H1 (cell line): ENCODE measurements at regions not wholly inside any gene's neighbourhood (a gene's known extent, or its start where the extent isn't known, plus 50 kb on each side); places are given as distances from the start of the nearest gene placed in this dataset.

Source experiments
- CTCF ChIA-PET: fragments of 300-600 bp; sonication (Branson Sonifier 250); formaldehyde crosslinking; loops from one replicate; lab custom pipeline; 2021; ENCODE audit not compliant: partially characterized antibody; lab: Charles Lee
- POLR2A ChIA-PET: fragments of 300-600 bp; sonication (Branson Sonifier 250); formaldehyde crosslinking; loops from one replicate; lab custom pipeline; 2021; ENCODE audit warnings: inconsistent platforms; ENCODE audit not compliant: partially characterized antibody; lab: Charles Lee
- DNase-seq, 2 experiments: peaks; one replicate each; pipeline versions ENCODE4 v3.0.0 to v3.0.0-alpha.2; 2010 to 2022; ENCODE audit warnings: low spot score in 2 of 2, low read depth in 1 of 2, mixed read lengths in 1 of 2
- FAIRE-seq: peaks from 2 replicates; lab custom pipeline; 2011; peaks lifted over from hg19 to GRCh38; lab: Jason Lieb, UNC
- H2AFZ ChIP-seq: 2 replicates; pipeline ENCODE4 v1.8.1; 2012; ENCODE audit warnings: low read length, inconsistent platforms
- H2AK5ac ChIP-seq: 2 replicates; pipeline ENCODE4 v1.6.1; 2013; ENCODE audit warnings: low read depth, low read length
- H2BK120ac ChIP-seq: replicated peaks from 2 replicates; pipeline ENCODE3; 2013; ENCODE audit warnings: low read depth, low read length, inconsistent platforms
- H2BK12ac ChIP-seq: 2 replicates; pipeline ENCODE4 v1.6.1; 2013; ENCODE audit warnings: low read depth, low read length
- H2BK15ac ChIP-seq: 2 replicates; pipeline ENCODE4 v1.6.1; 2013; ENCODE audit warnings: low read length
- H2BK20ac ChIP-seq: 2 replicates; pipeline ENCODE4 v1.6.1; 2013; ENCODE audit warnings: low read length
- H2BK5ac ChIP-seq: 2 replicates; pipeline ENCODE4 v1.6.1; 2013; ENCODE audit warnings: low read depth, low read length
- H3K14ac ChIP-seq: 2 replicates; pipeline ENCODE4 v1.6.1; 2013; ENCODE audit warnings: inconsistent platforms; ENCODE audit not compliant: insufficient read length
- H3K18ac ChIP-seq: 2 replicates; pipeline ENCODE4 v1.6.1; 2013; ENCODE audit warnings: low read length; ENCODE audit errors: extremely low read depth
- H3K23ac ChIP-seq: 2 replicates; pipeline ENCODE4 v1.6.1; 2013; ENCODE audit warnings: inconsistent platforms; ENCODE audit not compliant: insufficient read length
- H3K23me2 ChIP-seq: 2 replicates; pipeline ENCODE4 v1.6.1; 2013; ENCODE audit warnings: low read depth, low read length
- H3K27ac ChIP-seq: 2 replicates; pipeline ENCODE4 v1.6.1; 2011; ENCODE audit warnings: low read depth, low read length, inconsistent platforms
- H3K27me3 ChIP-seq, 4 experiments: replicated peaks in 1 of 4; 1 replicate in 1 of 4; 2 replicates in 3 of 4; pipeline versions ENCODE4 v1.6.1 to v1.8.1; 2011 to 2013; ENCODE audit warnings: low read length in 3 of 4, mild to moderate bottlenecking in 3 of 4, inconsistent platforms in 2 of 4, mixed read lengths in 2 of 4, moderate library complexity in 1 of 4; ENCODE audit not compliant: control insufficient read depth in 3 of 4, insufficient read depth in 3 of 4; ENCODE audit errors: extremely low read depth in 1 of 4
- H3K36me3 ChIP-seq, 4 experiments: 2 replicates each; pipeline versions ENCODE4 v1.6.1 to v1.8.1; 2011 to 2013; ENCODE audit warnings: mild to moderate bottlenecking in 4 of 4, low read length in 3 of 4, moderate library complexity in 2 of 4, control low read depth in 1 of 4, inconsistent platforms in 1 of 4; ENCODE audit not compliant: insufficient read depth in 4 of 4, control insufficient read depth in 2 of 4
- H3K4ac ChIP-seq: replicated peaks from 2 replicates; pipeline ENCODE3; 2013; ENCODE audit warnings: low read length, low read depth, mixed read lengths, inconsistent platforms; ENCODE audit not compliant: insufficient read length
- H3K4me1 ChIP-seq, 4 experiments: replicated peaks in 1 of 4; 1 replicate in 1 of 4; 2 replicates in 3 of 4; pipeline versions ENCODE4 v1.6.1 to v1.8.1; 2011 to 2013; ENCODE audit warnings: low read length in 3 of 4, inconsistent platforms in 2 of 4, mixed read lengths in 1 of 4; ENCODE audit not compliant: insufficient read depth in 4 of 4, control insufficient read depth in 3 of 4
- H3K4me2 ChIP-seq, 2 experiments: 2 replicates each; pipeline versions ENCODE4 v1.6.1 to v1.8.1; 2011 to 2013; ENCODE audit warnings: low read depth in 2 of 2, low read length in 2 of 2, control low read depth in 1 of 2, inconsistent platforms in 1 of 2, mild to moderate bottlenecking in 1 of 2; ENCODE audit not compliant: insufficient read depth in 1 of 2
- H3K4me3 ChIP-seq, 4 experiments: fragments of 200-600, 300-600 bp in 1 of 4; sonication (generic), shearing (Covaris generic), sonication (Bioruptor Twin) in 1 of 4; 2 replicates each; pipeline versions ENCODE4 v1.5.1 to v1.8.1; 2011 to 2016; ENCODE audit warnings: low read length in 4 of 4, low read depth in 3 of 4, control low read depth in 2 of 4, inconsistent platforms in 2 of 4, mild to moderate bottlenecking in 2 of 4, mixed read lengths in 1 of 4, moderate library complexity in 1 of 4; ENCODE audit not compliant: insufficient read depth in 2 of 4; ENCODE audit errors: extremely low read depth in 1 of 4
- H3K56ac ChIP-seq: replicated peaks from 2 replicates; pipeline ENCODE3; 2013; ENCODE audit warnings: low read depth, mild to moderate bottlenecking, mixed read lengths, low read length, inconsistent platforms; ENCODE audit not compliant: insufficient read length
- H3K79me1 ChIP-seq: 2 replicates; pipeline ENCODE4 v1.6.1; 2013; ENCODE audit warnings: low read depth, low read length, control low read depth
- H3K79me2 ChIP-seq, 2 experiments: 2 replicates each; pipeline versions ENCODE4 v1.6.1 to v1.8.1; 2012 to 2013; ENCODE audit warnings: low read length in 2 of 2, mild to moderate bottlenecking in 2 of 2, inconsistent platforms in 1 of 2; ENCODE audit not compliant: insufficient read depth in 2 of 2, control insufficient read depth in 1 of 2
- H3K9ac ChIP-seq, 4 experiments: replicated peaks in 1 of 4; 1 replicate in 1 of 4; 2 replicates in 3 of 4; pipeline versions ENCODE4 v1.6.1 to v1.8.1; 2011 to 2013; ENCODE audit warnings: low read depth in 3 of 4, low read length in 3 of 4, control low read depth in 2 of 4, mild to moderate bottlenecking in 2 of 4, moderate library complexity in 2 of 4, inconsistent platforms in 1 of 4; ENCODE audit errors: extremely low read depth in 1 of 4
- H3K9me3 ChIP-seq, 2 experiments: 2 replicates each; pipeline versions ENCODE4 v1.6.1 to v1.8.1; 2012 to 2013; ENCODE audit warnings: mild to moderate bottlenecking in 2 of 2, moderate library complexity in 2 of 2, control low read depth in 1 of 2, inconsistent platforms in 1 of 2, low read depth in 1 of 2, low read length in 1 of 2, mixed read lengths in 1 of 2; ENCODE audit not compliant: insufficient read depth in 2 of 2
- H4K20me1 ChIP-seq, 2 experiments: replicated peaks in 1 of 2; 2 replicates each; pipeline versions ENCODE3 to v1.8.1; 2011 to 2013; ENCODE audit warnings: inconsistent platforms in 2 of 2, low read length in 2 of 2, mild to moderate bottlenecking in 1 of 2; ENCODE audit not compliant: insufficient read depth in 2 of 2, control insufficient read depth in 1 of 2
- H4K5ac ChIP-seq: 2 replicates; pipeline ENCODE4 v1.6.1; 2013; ENCODE audit warnings: low read length, low read depth, mixed read lengths, inconsistent platforms; ENCODE audit not compliant: insufficient read length
- H4K8ac ChIP-seq: 2 replicates; pipeline ENCODE4 v1.8.0; 2013; ENCODE audit warnings: mild to moderate bottlenecking, moderate library complexity, low read length, inconsistent platforms; ENCODE audit not compliant: insufficient read depth; ENCODE audit errors: extremely low read depth
- H4K91ac ChIP-seq: replicated peaks from 2 replicates; pipeline ENCODE3; 2013; ENCODE audit warnings: low read length, mixed read lengths, inconsistent platforms; ENCODE audit not compliant: insufficient read length
- ASH2L ChIP-seq: fragments of 200-600, 300-600 bp; sonication (generic); IDR thresholded peaks from one replicate; pipeline ENCODE4 v1.7.1; 2017; ENCODE audit warnings: low read length
- ATF3 ChIP-seq: IDR thresholded peaks from 2 replicates; pipeline ENCODE4 v1.6.1; 2011; ENCODE audit warnings: low read depth, mild to moderate bottlenecking, low read length; ENCODE audit not compliant: insufficient read depth
- BCL11A ChIP-seq, 2 experiments: IDR thresholded peaks; one replicate each; pipeline ENCODE4 v1.6.1; 2011; ENCODE audit warnings: low read depth in 2 of 2, low read length in 2 of 2, mild to moderate bottlenecking in 2 of 2
- CHD1 ChIP-seq: IDR thresholded peaks from 2 replicates; pipeline ENCODE4 v1.6.1; 2012; ENCODE audit warnings: low read depth, low read length, improper control_type of control experiment
- CHD2 ChIP-seq: IDR thresholded peaks from 2 replicates; pipeline ENCODE4 v1.6.1; 2012; ENCODE audit warnings: low read length, improper control_type of control experiment
- CREB1 ChIP-seq: IDR thresholded peaks from 2 replicates; pipeline ENCODE4 v1.6.1; 2012; ENCODE audit warnings: inconsistent platforms
- EGR1 ChIP-seq: IDR thresholded peaks from 2 replicates; pipeline ENCODE4 v1.6.1; 2011; ENCODE audit warnings: low read depth, low read length, borderline replicate concordance
- FOSL1 ChIP-seq: IDR thresholded peaks from 2 replicates; pipeline ENCODE4 v1.6.1; 2011; ENCODE audit warnings: mild to moderate bottlenecking, low read depth, low read length, moderate library complexity; ENCODE audit not compliant: insufficient read depth
- HDAC2 ChIP-seq, 2 experiments: fragments of 300-600 bp in 1 of 2; sonication (generic) in 1 of 2; IDR thresholded peaks; 2 replicates each; pipeline ENCODE4 v1.6.1; 2011 to 2012; ENCODE audit warnings: low read depth in 2 of 2, low read length in 2 of 2, mild to moderate bottlenecking in 2 of 2, moderate library complexity in 2 of 2, borderline replicate concordance in 1 of 2, inconsistent platforms in 1 of 2
- KDM1A ChIP-seq: fragments of 200-600, 300-600 bp; sonication (generic); IDR thresholded peaks from 2 replicates; pipeline ENCODE4 v1.7.1; 2016; ENCODE audit warnings: mild to moderate bottlenecking, low read length, borderline replicate concordance
- KDM4A ChIP-seq: IDR thresholded peaks from one replicate; pipeline ENCODE4 v1.7.1; 2012; ENCODE audit warnings: low read depth, mild to moderate bottlenecking, moderate library complexity, low read length, inconsistent platforms; ENCODE audit not compliant: severe bottlenecking
- PHF8 ChIP-seq: fragments of 200-600 bp; sonication (generic); conservative IDR thresholded peaks from 2 replicates; pipeline ENCODE4 v1.7.1; 2012; ENCODE audit warnings: low read depth, mild to moderate bottlenecking, inconsistent platforms, low read length, moderate library complexity
- RNF2 ChIP-seq: fragments of 200-900, 300-1000 bp; sonication (generic); IDR thresholded peaks from 2 replicates; pipeline ENCODE4 v1.7.1; 2016; ENCODE audit warnings: borderline replicate concordance, low read depth, mild to moderate bottlenecking, antibody characterized with exemption, low read length; ENCODE audit not compliant: poor library complexity, severe bottlenecking; ENCODE audit errors: missing control alignments
- SP4 ChIP-seq: IDR thresholded peaks from 2 replicates; pipeline ENCODE4 v1.6.1; 2012; ENCODE audit warnings: low read length, inconsistent platforms
- TCF12 ChIP-seq: IDR thresholded peaks from 2 replicates; pipeline ENCODE4 v1.6.1; 2011; ENCODE audit warnings: low read depth, mild to moderate bottlenecking, low read length
- WGBS, 2 experiments: shearing (Covaris generic) in 1 of 2; methylation state at CpG; one replicate each; pipeline versions ENCODE4 v1.1.6 to v1.1.7; 2013 to 2015; ENCODE audit warnings: low lambda C conversion rate in 2 of 2, mixed read lengths in 2 of 2, inconsistent platforms in 1 of 2, low coverage in 1 of 2, missing lambda C conversion rate in 1 of 2; ENCODE audit not compliant: insufficient replicate concordance in 2 of 2, insufficient coverage in 1 of 2, insufficient read length in 1 of 2; ENCODE audit errors: extremely low coverage in 1 of 2, missing lambda C conversion rate in 1 of 2; 5-methylcytosine and 5-hydroxymethylcytosine counted together

GRCh38 chr9:105076729-105077128, 148.8 kb upstream of the ABCA1 start:
- Histone ChIP-seq H3K4me1 (no peaks in the 10 kb centered on the region), H2BK5ac (no peak overlapping the region), H4K91ac (no peak overlapping the region), H3K36me3 (no peaks in the 10 kb centered on the region), H2AFZ (no peak overlapping the region), H2BK12ac (no peak overlapping the region), H3K18ac (no peak overlapping the region), H3K79me1 (no peaks in the 10 kb centered on the region), H3K27me3 (no peaks in the 10 kb centered on the region), H3K56ac (no peak overlapping the region), H4K5ac (no peak overlapping the region), H3K23me2 (no peaks in the 10 kb centered on the region), H2BK20ac (no peak overlapping the region), H3K79me2 (no peaks in the 10 kb centered on the region), H4K8ac (no peak overlapping the region), H3K4me3 (no peak overlapping the region), H3K9me3 (no peaks in the 10 kb centered on the region), H3K4ac (no peak overlapping the region), H4K20me1 (no peaks in the 10 kb centered on the region), H3K9ac (no peak overlapping the region), H3K14ac (no peak overlapping the region), H3K4me2 (no peak overlapping the region), H3K27ac (no peak overlapping the region), H2BK120ac (no peak overlapping the region), H3K23ac (no peak overlapping the region), H2BK15ac (no peak overlapping the region), H2AK5ac (no peak overlapping the region)
- POLR2A ChIA-PET: no interaction called here
- FAIRE-seq: no peak
- CTCF ChIA-PET: interaction anchor here (0.9 to 1.0 kb wide), 2 partner anchors 13 to 21 kb away, joined by 3 to 4 read pairs; no protein-coding TSS in a partner anchor
- WGBS, 2 experiments: 71% methylated on average over 5 of the region's 5 CpGs; no CpG with 5 or more reads in 1 of the 2 experiments
- DNase-seq: no peak
- TF ChIP-seq TCF12 (no peak), PHF8 (no peak), SP4 (no peak), HDAC2 (IDR thresholded peaks at IDR 0.05; ENCODE audit: borderline replicate concordance in 1 of 2, low read depth in 2 of 2, low read length in 2 of 2) (no peak), BCL11A (IDR thresholded peaks at IDR 0.05; ENCODE audit: low read depth in 2 of 2, low read length in 2 of 2) (no peak), CREB1 (no peak), ASH2L (no peak), CHD2 (no peak), KDM4A (no peak), CHD1 (no peak), FOSL1 (no peak), KDM1A (no peak), EGR1 (no peak), RNF2 (no peak), ATF3 (no peak)
